ENCODE measurements at regions not wholly inside any gene's neighbourhood (a gene's known extent, or its start where the extent isn't known, plus 50 kb on each side); places are given as distances from the start of the nearest gene placed in this dataset.

GRCh38 chr4:14887842-14888433, 114.3 kb upstream of the CPEB2 start:
- Histone ChIP-seq H3K9me3 (no peaks in the 10 kb centered on the region), H3K27me3 (ENCODE audit: insufficient read depth in 3 of 3, low read length in 2 of 3) (no peaks in the 10 kb centered on the region), H3K4me1 (no peaks in the 10 kb centered on the region), H3K36me3 (ENCODE audit: insufficient read depth in 1 of 2, low read depth in 1 of 2) (no peaks in the 10 kb centered on the region), H3K4me3 (no peak overlapping the region), H3K27ac (no peak overlapping the region)
- intact Hi-C loops (cut with DNase I), result no loop called here
- TF ChIP-seq CTCF (IDR thresholded peaks at IDR 0.05), result no peak
- WGBS, 3 donors, result 78 to 82% (median 82%) methylated on average over 9 of the region's 9 CpGs
- DNase-seq, result no peak
- no peak for ATAC-seq

GRCh38 chr4:14888790-14889572, 113.3 kb upstream of the CPEB2 start:
- WGBS, 3 donors, result 69 to 77% (median 70%) methylated on average over 4 of the region's 4 CpGs

GRCh38 chr4:14892563-14892962, 109.7 kb upstream of the CPEB2 start:
- no peak overlapping the region for H3K27ac ChIP-seq
- no peak for TF ChIP-seq CTCF (IDR thresholded peaks at IDR 0.05)
- no peak for DNase-seq
- H3K36me3 ChIP-seq (ENCODE audit: insufficient read depth in 1 of 2, low read depth in 1 of 2), result no peaks in the 10 kb centered on the region
- 75 to 85% (median 75%) methylated on average over 3 of the region's 3 CpGs for WGBS, 3 donors
- no peak for ATAC-seq
- no peaks in the 10 kb centered on the region for H3K4me1 ChIP-seq
- H3K9me3 ChIP-seq, result no peaks in the 10 kb centered on the region
- intact Hi-C loops (cut with DNase I), result no loop called here
- no peak overlapping the region for H3K4me3 ChIP-seq
- peaks cover 0 to 3% (median 0%) of the 10 kb centered on the region in 3 donors for H3K27me3 ChIP-seq (ENCODE audit: insufficient read depth in 3 of 3, low read length in 2 of 3)

More at GRCh38 chr4:14888790-14889572, 113.3 kb upstream of the CPEB2 start:
- H3K4me3 ChIP-seq, result no peak overlapping the region
- no peak for DNase-seq
- H3K36me3 ChIP-seq (ENCODE audit: insufficient read depth in 1 of 2, low read depth in 1 of 2), result no peaks in the 10 kb centered on the region
- H3K4me1 ChIP-seq, result no peaks in the 10 kb centered on the region
- H3K27ac ChIP-seq, result no peak overlapping the region
- H3K9me3 ChIP-seq, result no peaks in the 10 kb centered on the region
- H3K27me3 ChIP-seq (ENCODE audit: insufficient read depth in 3 of 3, low read length in 2 of 3), result no peaks in the 10 kb centered on the region
- no peak for TF ChIP-seq CTCF (IDR thresholded peaks at IDR 0.05)
- ATAC-seq, result no peak
- intact Hi-C loops (cut with DNase I), result no loop called here

- no peaks in the 10 kb centered on the region for H3K4me1 ChIP-seq
- 66 to 82% (median 78%) methylated on average over 3 of the region's 3 CpGs for WGBS, 3 donors
- H3K36me3 ChIP-seq (ENCODE audit: insufficient read depth in 1 of 2, low read depth in 1 of 2), result no peaks in the 10 kb centered on the region
- no peak overlapping the region for H3K27ac ChIP-seq
- intact Hi-C loops (cut with DNase I), result no loop called here
- no peak for ATAC-seq
- H3K27me3 ChIP-seq (ENCODE audit: insufficient read depth in 3 of 3, low read length in 2 of 3), result peaks cover 0 to 3% (median 0%) of the 10 kb centered on the region in 3 donors
- DNase-seq, result no peak
- no peak overlapping the region for H3K4me3 ChIP-seq
- no peaks in the 10 kb centered on the region for H3K9me3 ChIP-seq
- TF ChIP-seq CTCF (IDR thresholded peaks at IDR 0.05), result no peak
Measured at GRCh38 chr4:14893713-14894112, 108.6 kb upstream of the CPEB2 start.
